ENCODE measurements at regions not wholly inside any gene's neighbourhood (a gene's known extent, or its start where the extent isn't known, plus 50 kb on each side); places are given as distances from the start of the nearest gene placed in this dataset.

- no peaks in the 10 kb centered on the region for H3K36me3 ChIP-seq (ENCODE audit: insufficient read depth, low read length)
- H3K27ac ChIP-seq (ENCODE audit: low read depth, low read length), result no peak overlapping the region
- Mint-ChIP-seq H3K9me3 (peaks cover 0 to 5% (median 2%) of the 10 kb centered on the region in 5 donors), H3K27me3 (peaks cover 0 to 1% of the 10 kb centered on the region in 2 donors), H3K36me3 (no peaks in the 10 kb centered on the region), H3K4me1 (no peaks in the 10 kb centered on the region), H3K4me3 (no peak overlapping the region), H3K27ac (no peak overlapping the region)
- no peaks in the 10 kb centered on the region for H3K4me1 ChIP-seq (ENCODE audit: insufficient read depth, low read length)
- no peaks in the 10 kb centered on the region for H3K27me3 ChIP-seq (ENCODE audit: insufficient read depth, low read length, poor library complexity, severe bottlenecking)
- ChIA-PET POLR2A (no interaction called here), CTCF (no interaction called here)
- no peak for DNase-seq
- H3K4me3 ChIP-seq (ENCODE audit: low read length), result no peak overlapping the region
- no peaks in the 10 kb centered on the region for H3K9me3 ChIP-seq (ENCODE audit: low read length)
Observed at GRCh38 chr18:43525169-43525568, 247.9 kb upstream of the SYT4 start.

GRCh38 chr18:43526426-43527145, 249.3 kb upstream of the SYT4 start:
- POLR2A ChIA-PET, result no interaction called here
- Mint-ChIP-seq H3K36me3 (no peaks in the 10 kb centered on the region), H3K27me3 (peaks cover 0 to 1% of the 10 kb centered on the region in 2 donors), H3K9me3 (peaks cover 0 to 5% (median 3%) of the 10 kb centered on the region in 5 donors), H3K27ac (no peak overlapping the region), H3K4me3 (no peak overlapping the region), H3K4me1 (no peaks in the 10 kb centered on the region)
- H3K27ac ChIP-seq (ENCODE audit: low read depth, low read length), result no peak overlapping the region
- H3K4me3 ChIP-seq (ENCODE audit: low read length), result no peak overlapping the region
- no peaks in the 10 kb centered on the region for H3K27me3 ChIP-seq (ENCODE audit: insufficient read depth, low read length, poor library complexity, severe bottlenecking)
- H3K4me1 ChIP-seq (ENCODE audit: insufficient read depth, low read length), result no peaks in the 10 kb centered on the region
- H3K9me3 ChIP-seq (ENCODE audit: low read length), result no peaks in the 10 kb centered on the region
- CTCF ChIA-PET, result no interaction called here
- no peak for DNase-seq
- H3K36me3 ChIP-seq (ENCODE audit: insufficient read depth, low read length), result no peaks in the 10 kb centered on the region

GRCh38 chr18:43531438-43531837, 254.1 kb upstream of the SYT4 start:
- no peak for DNase-seq
- no peaks in the 10 kb centered on the region for H3K4me1 ChIP-seq (ENCODE audit: insufficient read depth, low read length)
- CTCF ChIA-PET, result no interaction called here
- no peaks in the 10 kb centered on the region for H3K9me3 ChIP-seq (ENCODE audit: low read length)
- no peaks in the 10 kb centered on the region for H3K4me1 Mint-ChIP-seq
- no peak overlapping the region for H3K27ac ChIP-seq (ENCODE audit: low read depth, low read length)
- H3K36me3 ChIP-seq (ENCODE audit: insufficient read depth, low read length), result no peaks in the 10 kb centered on the region
- peaks cover 1 to 12% (median 2%) of the 10 kb centered on the region in 5 donors for H3K9me3 Mint-ChIP-seq
- no peaks in the 10 kb centered on the region for H3K36me3 Mint-ChIP-seq
- no peak overlapping the region for H3K4me3 Mint-ChIP-seq
- no peaks in the 10 kb centered on the region for H3K27me3 ChIP-seq (ENCODE audit: insufficient read depth, low read length, poor library complexity, severe bottlenecking)
- POLR2A ChIA-PET, result no interaction called here
- no peak overlapping the region for H3K27ac Mint-ChIP-seq
- no peaks in the 10 kb centered on the region for H3K27me3 Mint-ChIP-seq
- H3K4me3 ChIP-seq (ENCODE audit: low read length), result no peak overlapping the region

GRCh38 chr18:43533371-43533770, 256.1 kb upstream of the SYT4 start:
- ChIA-PET POLR2A (no interaction called here), CTCF (no interaction called here)
- Histone ChIP-seq H3K27me3 (ENCODE audit: insufficient read depth, low read length, poor library complexity, severe bottlenecking) (no peaks in the 10 kb centered on the region), H3K9me3 (ENCODE audit: low read length) (no peaks in the 10 kb centered on the region), H3K4me1 (ENCODE audit: insufficient read depth, low read length) (no peaks in the 10 kb centered on the region), H3K36me3 (ENCODE audit: insufficient read depth, low read length) (no peaks in the 10 kb centered on the region), H3K4me3 (ENCODE audit: low read length) (no peak overlapping the region), H3K27ac (ENCODE audit: low read depth, low read length) (no peak overlapping the region)
- Mint-ChIP-seq H3K4me3 (no peak overlapping the region), H3K4me1 (no peaks in the 10 kb centered on the region), H3K9me3 (peaks cover 0 to 16% (median 4%) of the 10 kb centered on the region in 5 donors), H3K27me3 (no peaks in the 10 kb centered on the region), H3K36me3 (no peaks in the 10 kb centered on the region), H3K27ac (no peak overlapping the region)
- no peak for DNase-seq

GRCh38 chr18:43534511-43534910, 257.2 kb upstream of the SYT4 start:
- Histone ChIP-seq H3K27ac (ENCODE audit: low read depth, low read length) (no peak overlapping the region), H3K36me3 (ENCODE audit: insufficient read depth, low read length) (no peaks in the 10 kb centered on the region), H3K27me3 (ENCODE audit: insufficient read depth, low read length, poor library complexity, severe bottlenecking) (no peaks in the 10 kb centered on the region), H3K4me1 (ENCODE audit: insufficient read depth, low read length) (no peaks in the 10 kb centered on the region), H3K9me3 (ENCODE audit: low read length) (no peaks in the 10 kb centered on the region), H3K4me3 (ENCODE audit: low read length) (no peak overlapping the region)
- POLR2A ChIA-PET, result no interaction called here
- Mint-ChIP-seq H3K27ac (no peak overlapping the region), H3K4me3 (no peak overlapping the region), H3K4me1 (no peaks in the 10 kb centered on the region), H3K9me3 (peaks cover 0 to 16% (median 4%) of the 10 kb centered on the region in 5 donors), H3K27me3 (no peaks in the 10 kb centered on the region), H3K36me3 (no peaks in the 10 kb centered on the region)
- CTCF ChIA-PET, result no interaction called here
- no peak for DNase-seq

DNA sequence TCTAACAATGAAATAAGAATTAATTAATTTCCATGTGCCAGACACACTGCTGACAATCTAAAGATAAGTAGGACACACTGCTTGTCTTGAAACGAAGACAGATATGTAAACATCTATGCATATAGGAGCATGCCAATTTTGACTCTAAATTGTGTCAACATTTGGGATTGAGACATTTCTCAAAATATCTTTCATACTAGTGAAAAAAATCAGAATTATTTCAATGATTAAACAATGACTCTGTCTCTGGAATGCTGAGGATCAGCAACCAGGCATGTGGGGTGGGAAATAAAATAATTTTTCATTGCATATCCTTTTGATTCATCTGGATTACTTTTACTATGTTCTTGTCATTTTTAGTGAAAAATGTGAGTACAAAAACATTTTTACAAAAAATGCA, 262.6 kb upstream of the SYT4 start:
- H3K27me3 Mint-ChIP-seq, result no peaks in the 10 kb centered on the region
- Histone ChIP-seq H3K27me3 (ENCODE audit: insufficient read depth, low read length, poor library complexity, severe bottlenecking) (no peaks in the 10 kb centered on the region), H3K36me3 (ENCODE audit: insufficient read depth, low read length) (no peaks in the 10 kb centered on the region), H3K27ac (ENCODE audit: low read depth, low read length) (no peak overlapping the region), H3K4me3 (ENCODE audit: low read length) (no peak overlapping the region), H3K9me3 (ENCODE audit: low read length) (no peaks in the 10 kb centered on the region), H3K4me1 (ENCODE audit: insufficient read depth, low read length) (no peaks in the 10 kb centered on the region)
- DNase-seq, result no peak
- H3K9me3 Mint-ChIP-seq, result peaks cover 0 to 24% (median 9%) of the 10 kb centered on the region in 5 donors
- POLR2A ChIA-PET, result no interaction called here
- no peak overlapping the region for H3K4me3 Mint-ChIP-seq
- CTCF ChIA-PET, result no interaction called here
- no peaks in the 10 kb centered on the region for H3K36me3 Mint-ChIP-seq
- H3K4me1 Mint-ChIP-seq, result no peaks in the 10 kb centered on the region
- no peak overlapping the region for H3K27ac Mint-ChIP-seq

DNA sequence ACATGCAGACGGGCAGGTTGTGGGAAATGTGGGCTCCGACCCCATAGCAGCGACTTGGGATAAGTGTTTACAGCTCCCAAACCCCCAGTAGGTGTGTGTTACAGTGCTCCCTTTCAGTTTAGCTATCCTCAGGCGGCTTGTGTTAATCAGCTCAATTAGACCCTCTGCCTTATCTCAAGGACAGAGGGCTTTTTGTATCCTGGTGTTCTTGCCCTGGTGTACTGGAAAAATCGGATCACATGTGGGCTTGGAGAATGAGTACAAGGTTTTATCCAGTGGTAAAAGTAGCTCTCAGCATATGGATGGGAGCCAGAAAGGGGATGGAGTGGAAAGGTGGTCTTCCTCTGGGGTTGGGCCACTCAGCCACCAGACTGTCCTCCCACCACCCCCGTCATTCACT, 264.7 kb upstream of the SYT4 start:
- no peaks in the 10 kb centered on the region for H3K4me1 Mint-ChIP-seq
- H3K9me3 Mint-ChIP-seq, result peaks cover 2 to 18% (median 7%) of the 10 kb centered on the region in 5 donors
- H3K36me3 ChIP-seq (ENCODE audit: insufficient read depth, low read length), result no peaks in the 10 kb centered on the region
- no peak overlapping the region for H3K4me3 Mint-ChIP-seq
- H3K4me3 ChIP-seq (ENCODE audit: low read length), result no peak overlapping the region
- H3K27me3 ChIP-seq (ENCODE audit: insufficient read depth, low read length, poor library complexity, severe bottlenecking), result no peaks in the 10 kb centered on the region
- H3K27me3 Mint-ChIP-seq, result no peaks in the 10 kb centered on the region
- H3K27ac ChIP-seq (ENCODE audit: low read depth, low read length), result no peak overlapping the region
- H3K4me1 ChIP-seq (ENCODE audit: insufficient read depth, low read length), result no peaks in the 10 kb centered on the region
- no peak for DNase-seq
- CTCF ChIA-PET, result no interaction called here
- POLR2A ChIA-PET, result no interaction called here
- no peaks in the 10 kb centered on the region for H3K36me3 Mint-ChIP-seq
- no peaks in the 10 kb centered on the region for H3K9me3 ChIP-seq (ENCODE audit: low read length)
- H3K27ac Mint-ChIP-seq, result no peak overlapping the region

DNA sequence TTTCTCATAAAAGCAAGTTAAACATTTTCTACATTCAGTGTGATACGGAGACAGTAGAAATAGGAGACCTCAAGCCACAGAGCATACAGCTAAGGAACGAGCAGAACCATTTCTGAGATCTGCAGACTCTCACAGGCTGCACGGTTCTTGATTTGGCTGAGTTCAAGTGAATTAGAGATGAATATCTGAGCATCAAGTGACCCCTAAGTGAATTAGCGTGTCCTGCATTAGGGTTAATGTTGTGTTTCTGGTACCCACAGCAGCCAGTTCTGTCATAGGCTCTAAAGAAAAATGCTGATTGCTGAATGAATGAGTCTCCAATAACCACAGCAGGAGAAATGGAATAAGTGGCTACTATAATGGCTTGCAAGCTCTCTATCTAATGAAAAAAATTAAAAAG, 265.9 kb upstream of the SYT4 start:
- ChIA-PET POLR2A (no interaction called here), CTCF (no interaction called here)
- Mint-ChIP-seq H3K4me3 (no peak overlapping the region), H3K27me3 (no peaks in the 10 kb centered on the region), H3K36me3 (no peaks in the 10 kb centered on the region), H3K27ac (no peak overlapping the region), H3K4me1 (no peaks in the 10 kb centered on the region), H3K9me3 (peaks cover 0 to 14% (median 5%) of the 10 kb centered on the region in 5 donors)
- no peaks in the 10 kb centered on the region for H3K4me1 ChIP-seq (ENCODE audit: insufficient read depth, low read length)
- H3K9me3 ChIP-seq (ENCODE audit: low read length), result no peaks in the 10 kb centered on the region
- H3K27ac ChIP-seq (ENCODE audit: low read depth, low read length), result no peak overlapping the region
- H3K4me3 ChIP-seq (ENCODE audit: low read length), result no peak overlapping the region
- H3K27me3 ChIP-seq (ENCODE audit: insufficient read depth, low read length, poor library complexity, severe bottlenecking), result no peaks in the 10 kb centered on the region
- DNase-seq, result no peak
- no peaks in the 10 kb centered on the region for H3K36me3 ChIP-seq (ENCODE audit: insufficient read depth, low read length)

GRCh38 chr18:43547456-43547855, 270.2 kb upstream of the SYT4 start:
- Histone ChIP-seq H3K27ac (ENCODE audit: low read depth, low read length) (no peak overlapping the region), H3K36me3 (ENCODE audit: insufficient read depth, low read length) (no peaks in the 10 kb centered on the region), H3K4me1 (ENCODE audit: insufficient read depth, low read length) (no peaks in the 10 kb centered on the region), H3K9me3 (ENCODE audit: low read length) (no peaks in the 10 kb centered on the region), H3K27me3 (ENCODE audit: insufficient read depth, low read length, poor library complexity, severe bottlenecking) (no peaks in the 10 kb centered on the region), H3K4me3 (ENCODE audit: low read length) (no peak overlapping the region)
- H3K4me1 Mint-ChIP-seq, result no peaks in the 10 kb centered on the region
- H3K4me3 Mint-ChIP-seq, result no peak overlapping the region
- peaks cover 0 to 2% (median 0%) of the 10 kb centered on the region in 3 donors for H3K36me3 Mint-ChIP-seq
- peaks cover 6 to 20% (median 11%) of the 10 kb centered on the region in 5 donors for H3K9me3 Mint-ChIP-seq
- H3K27ac Mint-ChIP-seq, result no peak overlapping the region
- ChIA-PET POLR2A (no interaction called here), CTCF (no interaction called here)
- DNase-seq, result no peak
- peaks cover 0 to 2% of the 10 kb centered on the region in 2 donors for H3K27me3 Mint-ChIP-seq

All from CD8-positive, alpha-beta memory T cell (primary cell).